ENCODE measurements at regions not wholly inside any gene's neighbourhood (a gene's known extent, or its start where the extent isn't known, plus 50 kb on each side); places are given as distances from the start of the nearest gene placed in this dataset.
A peak's percentile ranks its signal among the peaks of the same experiment; 100 is the strongest.

DNA sequence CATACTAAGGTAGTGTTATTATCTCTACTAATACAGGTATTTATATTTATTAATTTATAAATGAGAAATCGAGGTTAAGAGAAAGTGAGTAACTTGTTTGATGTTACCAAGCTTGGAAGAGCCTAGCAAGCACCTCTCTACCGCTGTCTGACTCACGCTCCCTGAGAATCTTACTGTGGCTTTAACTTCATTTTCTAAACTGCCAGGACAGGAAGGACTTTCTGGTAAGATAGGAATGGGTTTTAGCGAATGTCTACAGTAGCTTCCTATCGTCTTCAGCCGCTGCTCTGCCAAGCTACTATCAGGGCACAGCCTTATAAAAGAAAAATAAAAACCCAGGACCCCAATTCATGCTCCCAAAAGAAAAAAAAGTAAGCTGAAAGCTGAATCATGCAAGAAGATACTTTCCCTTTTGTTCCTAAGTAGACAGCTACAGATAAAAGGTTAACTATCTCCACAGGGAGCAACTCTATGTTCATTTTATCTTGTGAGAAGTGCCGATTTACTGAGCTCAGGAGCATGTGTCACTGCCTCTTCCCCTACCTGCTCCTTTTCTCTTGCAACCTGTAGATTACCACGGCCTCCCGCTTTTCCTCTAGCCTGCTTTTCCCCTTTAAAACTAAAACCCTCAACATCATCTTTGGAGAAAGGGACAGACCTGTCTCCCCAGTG, 60.2 kb downstream of the THNSL1 start:
- DNase-seq (ENCODE audit: low read depth in 1 of 2, low spot score in 1 of 2), result no peak
- H3K27me3 ChIP-seq (ENCODE audit: insufficient read depth, poor library complexity, severe bottlenecking), result no peaks in the 10 kb centered on the region
- H3K27ac ChIP-seq (replicated peaks), result no peak overlapping the region
- no peak overlapping the region for H3K4me3 ChIP-seq (replicated peaks; ENCODE audit: insufficient read depth, low read length)
- TF ChIP-seq, protein P1, sequence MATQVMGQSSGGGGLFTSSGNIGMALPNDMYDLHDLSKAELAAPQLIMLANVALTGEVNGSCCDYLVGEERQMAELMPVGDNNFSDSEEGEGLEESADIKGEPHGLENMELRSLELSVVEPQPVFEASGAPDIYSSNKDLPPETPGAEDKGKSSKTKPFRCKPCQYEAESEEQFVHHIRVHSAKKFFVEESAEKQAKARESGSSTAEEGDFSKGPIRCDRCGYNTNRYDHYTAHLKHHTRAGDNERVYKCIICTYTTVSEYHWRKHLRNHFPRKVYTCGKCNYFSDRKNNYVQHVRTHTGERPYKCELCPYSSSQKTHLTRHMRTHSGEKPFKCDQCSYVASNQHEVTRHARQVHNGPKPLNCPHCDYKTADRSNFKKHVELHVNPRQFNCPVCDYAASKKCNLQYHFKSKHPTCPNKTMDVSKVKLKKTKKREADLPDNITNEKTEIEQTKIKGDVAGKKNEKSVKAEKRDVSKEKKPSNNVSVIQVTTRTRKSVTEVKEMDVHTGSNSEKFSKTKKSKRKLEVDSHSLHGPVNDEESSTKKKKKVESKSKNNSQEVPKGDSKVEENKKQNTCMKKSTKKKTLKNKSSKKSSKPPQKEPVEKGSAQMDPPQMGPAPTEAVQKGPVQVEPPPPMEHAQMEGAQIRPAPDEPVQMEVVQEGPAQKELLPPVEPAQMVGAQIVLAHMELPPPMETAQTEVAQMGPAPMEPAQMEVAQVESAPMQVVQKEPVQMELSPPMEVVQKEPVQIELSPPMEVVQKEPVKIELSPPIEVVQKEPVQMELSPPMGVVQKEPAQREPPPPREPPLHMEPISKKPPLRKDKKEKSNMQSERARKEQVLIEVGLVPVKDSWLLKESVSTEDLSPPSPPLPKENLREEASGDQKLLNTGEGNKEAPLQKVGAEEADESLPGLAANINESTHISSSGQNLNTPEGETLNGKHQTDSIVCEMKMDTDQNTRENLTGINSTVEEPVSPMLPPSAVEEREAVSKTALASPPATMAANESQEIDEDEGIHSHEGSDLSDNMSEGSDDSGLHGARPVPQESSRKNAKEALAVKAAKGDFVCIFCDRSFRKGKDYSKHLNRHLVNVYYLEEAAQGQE (IDR thresholded peaks at IDR 0.05; ENCODE audit: insufficient replicate concordance, low read depth), result no peak
- TF ChIP-seq GABPA (IDR thresholded peaks at IDR 0.05; ENCODE audit: low read depth) (no peak), POLR2AphosphoS5 (IDR thresholded peaks at IDR 0.05; ENCODE audit: low read depth) (no peak), SPI1 (IDR thresholded peaks at IDR 0.05; ENCODE audit: borderline replicate concordance, low read depth) (no peak)
- TF ChIP-seq, protein P2, sequence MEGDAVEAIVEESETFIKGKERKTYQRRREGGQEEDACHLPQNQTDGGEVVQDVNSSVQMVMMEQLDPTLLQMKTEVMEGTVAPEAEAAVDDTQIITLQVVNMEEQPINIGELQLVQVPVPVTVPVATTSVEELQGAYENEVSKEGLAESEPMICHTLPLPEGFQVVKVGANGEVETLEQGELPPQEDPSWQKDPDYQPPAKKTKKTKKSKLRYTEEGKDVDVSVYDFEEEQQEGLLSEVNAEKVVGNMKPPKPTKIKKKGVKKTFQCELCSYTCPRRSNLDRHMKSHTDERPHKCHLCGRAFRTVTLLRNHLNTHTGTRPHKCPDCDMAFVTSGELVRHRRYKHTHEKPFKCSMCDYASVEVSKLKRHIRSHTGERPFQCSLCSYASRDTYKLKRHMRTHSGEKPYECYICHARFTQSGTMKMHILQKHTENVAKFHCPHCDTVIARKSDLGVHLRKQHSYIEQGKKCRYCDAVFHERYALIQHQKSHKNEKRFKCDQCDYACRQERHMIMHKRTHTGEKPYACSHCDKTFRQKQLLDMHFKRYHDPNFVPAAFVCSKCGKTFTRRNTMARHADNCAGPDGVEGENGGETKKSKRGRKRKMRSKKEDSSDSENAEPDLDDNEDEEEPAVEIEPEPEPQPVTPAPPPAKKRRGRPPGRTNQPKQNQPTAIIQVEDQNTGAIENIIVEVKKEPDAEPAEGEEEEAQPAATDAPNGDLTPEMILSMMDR (IDR thresholded peaks at IDR 0.05; ENCODE audit: insufficient read depth, low read length), result no peak

DNA sequence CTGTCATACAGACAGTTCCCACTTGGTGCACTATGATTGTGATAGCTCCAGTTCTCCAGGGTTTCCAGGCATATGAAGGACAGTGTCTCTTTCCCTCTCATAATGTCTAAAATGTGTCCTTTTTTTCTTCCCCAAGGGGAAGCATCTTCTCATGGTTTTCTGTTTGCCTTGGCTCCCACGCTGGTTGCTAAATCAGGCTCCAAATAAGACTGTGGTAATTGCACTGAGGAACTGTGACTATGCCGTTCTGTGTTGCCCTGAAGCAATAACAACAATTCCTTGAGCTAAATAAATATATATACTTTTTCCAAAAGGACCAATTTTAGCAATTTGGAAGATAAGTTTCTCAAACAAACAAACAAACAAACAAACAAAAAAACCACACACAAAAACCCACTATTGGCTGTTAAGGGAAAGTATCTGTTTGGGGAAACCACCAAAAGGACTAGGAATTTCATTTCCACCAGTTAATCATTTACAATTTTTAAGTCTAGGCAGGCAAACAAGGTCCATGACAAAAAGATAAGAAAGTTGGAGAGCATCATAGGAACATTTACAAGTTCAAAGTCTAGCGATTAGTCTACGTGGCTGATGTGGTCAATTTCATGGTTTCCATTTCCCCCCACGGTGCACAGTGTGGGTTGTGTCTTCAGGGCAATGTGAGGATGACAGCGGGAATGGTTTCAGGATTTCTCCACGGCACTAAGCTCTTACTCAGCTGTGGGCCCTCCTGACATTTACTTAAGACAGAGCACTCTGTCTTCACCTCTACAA, 62.4 kb downstream of the THNSL1 start:
- Histone ChIP-seq H3K4me3 (replicated peaks; ENCODE audit: insufficient read depth, low read length) (no peak overlapping the region), H3K27me3 (ENCODE audit: insufficient read depth, poor library complexity, severe bottlenecking) (no peaks in the 10 kb centered on the region), H3K27ac (replicated peaks) (no peak overlapping the region)
- TF ChIP-seq GABPA (IDR thresholded peaks at IDR 0.05; ENCODE audit: low read depth) (no peak), SPI1 (IDR thresholded peaks at IDR 0.05; ENCODE audit: borderline replicate concordance, low read depth) (no peak), POLR2AphosphoS5 (IDR thresholded peaks at IDR 0.05; ENCODE audit: low read depth) (no peak)
- TF ChIP-seq, protein P1 (IDR thresholded peaks at IDR 0.05; ENCODE audit: insufficient replicate concordance, low read depth), result no peak
- TF ChIP-seq, protein P2 (IDR thresholded peaks at IDR 0.05; ENCODE audit: insufficient read depth, low read length), result no peak
- DNase-seq (ENCODE audit: low read depth in 1 of 2, low spot score in 1 of 2), result no peak

DNA sequence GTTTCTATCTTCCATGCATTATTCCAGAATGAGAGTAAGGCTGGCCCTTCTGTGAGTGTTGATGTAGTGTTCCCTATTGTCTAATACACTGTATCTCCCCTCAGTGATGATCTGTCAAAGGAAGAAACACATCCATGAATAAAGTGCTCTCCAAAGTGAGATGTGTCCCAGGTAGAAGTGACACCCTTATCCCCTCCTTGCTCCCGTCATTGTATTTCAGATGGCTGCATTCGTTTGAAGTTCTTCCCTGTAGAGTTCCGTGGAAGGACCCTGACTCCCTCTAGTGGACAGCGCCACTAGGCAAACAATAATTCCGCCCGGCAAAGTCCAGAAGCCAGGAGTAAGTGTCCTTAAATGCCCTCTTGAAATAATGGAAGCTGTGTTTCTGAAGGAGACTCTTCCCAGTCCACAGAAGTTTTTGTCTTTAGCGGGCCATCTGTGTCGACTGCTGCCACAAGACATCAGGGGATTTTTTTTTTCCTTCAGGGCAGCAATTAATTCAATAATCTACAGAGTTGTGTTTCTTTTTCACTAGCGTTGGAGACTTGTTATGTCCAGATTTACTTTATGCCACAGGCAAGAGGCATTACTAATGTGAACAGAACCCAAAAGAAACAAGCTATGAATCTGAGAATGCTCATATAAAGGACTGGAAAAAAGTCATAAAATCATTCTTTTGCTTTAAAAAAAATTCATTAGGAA, 64.6 kb downstream of the THNSL1 start:
- H3K27me3 ChIP-seq (ENCODE audit: insufficient read depth, poor library complexity, severe bottlenecking), result no peaks in the 10 kb centered on the region
- TF ChIP-seq POLR2AphosphoS5 (IDR thresholded peaks at IDR 0.05; ENCODE audit: low read depth), result no peak
- no peak overlapping the region for H3K4me3 ChIP-seq (replicated peaks; ENCODE audit: insufficient read depth, low read length)
- DNase-seq (ENCODE audit: low read depth in 1 of 2, low spot score in 1 of 2), result peak in 1 of 2 experiments; percentile 20
- H3K27ac ChIP-seq (replicated peaks), result no peak overlapping the region

Data from HL-60 (cell line).